HG02588 (cell line): ENCODE measurements at regions not wholly inside any gene's neighbourhood (a gene's known extent, or its start where the extent isn't known, plus 50 kb on each side); places are given as distances from the start of the nearest gene placed in this dataset.
"Not testable (repeated sequence)": the region's sequence is repeated elsewhere in the genome, so short reads cannot be mapped to it uniquely, and the experiment has no call there.

Experiments
- ATAC-seq: cut with Tn5 transposase; IDR thresholded peaks from one replicate; pipeline ENCODE4 v1.9.1; 2021; ENCODE audit warnings: mild to moderate bottlenecking, moderate library complexity; ENCODE audit not compliant: unreplicated experiment

DNA sequence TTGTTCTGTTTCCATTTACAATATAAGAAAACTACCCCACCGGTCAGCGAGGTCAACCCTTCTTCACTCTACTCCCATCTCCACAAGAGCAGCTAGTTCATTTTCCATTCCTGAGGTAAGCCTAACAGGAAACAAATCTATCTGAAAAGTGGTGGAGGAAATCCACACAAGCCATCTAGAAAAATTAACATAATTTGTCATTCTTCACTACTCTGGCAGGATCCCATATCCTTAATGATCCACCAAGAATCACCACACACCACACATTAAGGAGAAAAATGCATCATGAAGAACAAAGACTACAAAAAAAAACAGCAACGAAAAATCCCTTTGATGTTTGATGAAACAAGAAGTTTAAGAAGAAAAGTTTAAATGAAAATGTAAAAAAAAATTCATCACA, 1771.0 kb downstream of the EFNA5 start:
- no peak for ATAC-seq

DNA sequence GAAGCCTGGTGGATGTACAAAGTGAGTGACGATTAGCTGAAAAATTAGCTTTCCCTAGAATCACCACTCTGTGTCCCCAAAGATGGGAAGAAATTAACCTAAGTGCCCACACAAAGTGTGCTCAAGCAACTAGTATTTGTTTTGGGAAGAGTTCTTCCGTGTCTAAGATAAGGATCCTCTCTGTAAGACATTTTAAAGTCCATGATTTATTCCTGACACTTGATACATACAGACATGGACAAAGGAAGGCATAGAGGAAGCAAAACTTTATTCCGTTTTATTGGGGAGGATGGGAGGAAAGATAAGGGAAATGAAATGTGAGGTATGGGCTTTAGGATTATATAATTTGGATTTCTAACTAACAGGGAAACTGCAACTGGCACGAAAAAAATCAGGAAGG, 1772.6 kb downstream of the EFNA5 start:
- ATAC-seq = no peak

DNA sequence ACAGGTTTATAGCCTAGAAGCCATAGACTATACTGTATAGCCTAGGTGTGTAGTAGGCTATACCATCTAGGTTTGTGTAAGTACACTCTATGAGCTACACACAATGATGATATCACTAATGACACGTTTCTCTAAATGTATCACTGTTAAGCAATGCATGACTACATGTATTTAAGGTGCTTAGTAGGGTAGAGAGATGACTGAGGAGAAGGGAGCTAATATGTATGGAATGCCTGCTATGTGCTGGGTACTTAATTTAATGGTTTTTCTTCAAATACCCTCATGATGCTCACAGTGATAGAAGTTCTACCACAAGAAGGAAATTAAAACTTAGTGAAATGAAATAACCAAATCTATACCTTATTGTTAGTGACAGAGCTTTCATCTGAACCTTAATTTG, 1785.5 kb downstream of the EFNA5 start:
- no peak for ATAC-seq

DNA sequence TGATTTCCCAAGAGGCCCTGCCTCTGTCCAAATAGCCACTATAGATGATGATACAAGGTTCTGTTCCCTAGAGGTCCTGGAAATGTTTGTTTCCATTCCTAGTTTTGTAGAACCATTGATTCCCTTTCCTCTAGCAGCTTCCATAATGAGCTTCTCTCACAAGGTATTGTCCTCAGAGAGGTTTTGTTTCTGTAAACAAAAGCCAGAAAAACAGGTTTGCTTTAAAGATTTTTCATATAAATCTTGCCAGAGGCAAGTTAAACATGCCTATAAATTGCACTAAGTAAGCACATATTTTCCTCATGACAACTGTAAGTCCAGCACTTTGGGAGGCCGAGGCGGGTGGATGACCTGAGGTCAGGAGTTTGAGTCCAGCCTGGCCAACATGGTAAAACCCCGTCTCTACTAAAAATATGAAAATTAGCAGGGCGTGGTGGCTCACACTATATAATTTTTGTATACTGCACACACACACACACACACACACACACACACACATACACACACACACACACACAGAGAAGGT, 1787.7 kb downstream of the EFNA5 start:
- ATAC-seq = no peak

DNA sequence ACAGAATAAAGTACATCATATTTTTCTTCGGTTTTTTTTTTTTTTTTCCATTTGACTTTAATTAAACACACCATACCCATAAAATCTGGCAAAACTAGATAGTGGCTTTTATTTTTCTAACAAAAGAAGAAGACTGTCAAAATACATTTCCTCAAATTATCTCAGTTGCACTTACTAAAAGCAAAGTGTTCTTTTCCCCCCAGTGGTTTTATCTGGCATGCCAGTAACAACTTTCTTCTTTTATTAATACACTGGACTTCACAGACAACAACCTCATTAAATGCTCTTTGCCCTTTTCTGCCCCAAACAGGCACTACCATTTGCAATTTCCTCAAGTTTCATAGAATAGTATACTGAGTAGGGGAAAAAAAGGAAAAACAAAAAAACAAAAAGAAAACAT, 1792.3 kb downstream of the EFNA5 start:
- ATAC-seq = no peak

DNA sequence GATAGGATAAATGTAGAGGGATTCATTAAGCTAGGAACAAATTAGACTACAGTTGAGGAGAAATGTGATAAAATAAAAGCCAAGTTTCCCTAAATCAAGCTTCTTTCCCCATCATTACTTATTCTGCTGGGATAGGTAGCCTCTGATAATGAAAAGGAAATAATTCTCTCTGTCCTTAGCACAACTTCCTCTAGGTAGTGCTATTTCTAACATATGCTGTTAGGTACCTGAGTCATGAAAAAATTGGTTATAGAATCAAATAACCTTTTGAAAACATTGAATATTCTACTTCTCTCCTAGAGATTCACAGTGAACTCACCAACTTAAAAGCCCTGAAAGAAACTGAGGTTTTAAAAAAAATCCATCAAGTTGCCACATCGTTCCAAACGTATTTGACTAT, 1793.1 kb downstream of the EFNA5 start:
- no peak for ATAC-seq

DNA sequence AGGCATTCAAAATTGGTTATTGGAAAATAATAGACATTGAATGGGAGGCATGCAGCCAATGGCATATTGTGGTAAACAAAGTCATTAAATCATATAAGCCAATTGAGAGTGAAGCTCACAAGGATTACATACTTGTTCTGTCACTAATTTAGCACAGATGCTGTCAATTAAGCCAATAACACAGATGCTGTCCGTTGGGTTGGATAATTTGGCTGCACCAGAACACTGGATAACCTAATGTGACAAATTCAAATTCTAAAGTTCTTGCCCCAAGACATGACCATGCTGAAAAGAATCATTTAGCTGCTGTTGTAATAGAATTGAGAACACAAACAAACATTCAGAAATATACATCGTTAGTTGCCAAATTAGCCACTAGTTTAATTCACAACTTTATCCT, 1796.4 kb downstream of the EFNA5 start:
- no peak for ATAC-seq

DNA sequence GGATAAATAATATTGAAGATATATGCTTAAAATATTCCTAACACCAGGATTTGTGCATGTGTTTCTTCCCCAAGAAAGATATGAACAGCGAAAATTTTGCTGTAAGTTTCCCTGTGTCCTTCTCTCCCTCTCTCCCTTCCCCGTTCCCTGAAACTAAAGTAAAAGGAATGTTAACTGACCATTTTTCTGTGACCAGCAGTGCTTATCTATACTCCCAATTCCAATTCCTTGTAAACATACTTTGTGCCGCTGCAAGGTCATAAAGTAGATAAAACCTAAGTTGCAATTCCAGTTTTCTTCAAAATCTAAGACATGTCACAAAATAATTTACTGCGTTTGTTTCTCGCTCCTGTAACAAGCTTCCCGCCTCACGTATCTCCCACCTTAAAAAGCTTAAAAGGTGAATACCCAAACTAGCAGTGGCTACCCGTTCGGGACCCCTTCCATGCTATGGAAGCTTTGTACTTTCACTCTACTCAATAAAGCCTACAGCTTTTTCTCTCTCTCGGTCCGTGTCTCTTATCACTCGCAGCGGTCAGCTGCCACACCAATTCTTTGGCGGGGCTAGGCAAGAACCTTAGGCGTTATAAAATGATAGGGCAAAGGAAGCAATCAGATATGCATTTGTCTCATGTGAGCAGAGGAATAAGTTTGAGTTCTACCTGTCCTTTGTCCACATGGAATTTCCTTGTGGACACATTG, 1798.0 kb downstream of the EFNA5 start:
- no peak for ATAC-seq

DNA sequence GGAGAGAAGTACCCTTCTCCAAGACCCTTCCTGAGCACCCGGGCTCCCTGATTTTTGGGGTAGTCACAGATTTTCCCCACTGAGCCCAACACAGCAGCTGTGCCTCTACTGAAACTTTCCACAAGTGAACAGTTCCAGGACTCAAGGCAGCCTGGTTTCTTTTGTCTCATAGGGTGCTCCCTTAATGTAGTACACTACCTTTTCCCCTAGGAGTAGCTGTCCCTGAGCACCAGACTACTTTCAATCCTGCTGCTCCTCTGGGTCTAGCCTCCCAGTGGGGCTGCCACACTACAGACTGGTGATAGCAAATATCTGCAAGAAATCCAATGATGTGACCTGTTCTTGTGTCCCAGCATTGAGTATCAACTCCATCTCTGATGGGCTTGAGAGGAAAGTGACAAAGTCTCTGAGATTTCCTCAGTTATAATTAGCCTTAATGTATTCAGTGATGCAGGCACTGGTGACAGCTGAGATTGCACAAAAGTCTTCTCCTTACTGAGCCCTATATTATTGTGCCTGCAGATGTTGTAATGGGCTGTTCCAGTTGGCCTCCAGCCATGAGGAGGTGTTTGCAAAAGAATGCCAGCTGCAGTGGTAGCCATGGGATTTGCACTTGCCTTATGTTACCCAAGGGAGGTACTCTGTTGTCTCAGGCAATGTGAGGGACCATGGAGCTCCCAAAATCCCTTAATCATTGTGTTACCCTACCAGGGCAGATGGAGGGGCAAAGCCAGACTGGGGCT, 1802.5 kb downstream of the EFNA5 start:
- ATAC-seq = no peak

DNA sequence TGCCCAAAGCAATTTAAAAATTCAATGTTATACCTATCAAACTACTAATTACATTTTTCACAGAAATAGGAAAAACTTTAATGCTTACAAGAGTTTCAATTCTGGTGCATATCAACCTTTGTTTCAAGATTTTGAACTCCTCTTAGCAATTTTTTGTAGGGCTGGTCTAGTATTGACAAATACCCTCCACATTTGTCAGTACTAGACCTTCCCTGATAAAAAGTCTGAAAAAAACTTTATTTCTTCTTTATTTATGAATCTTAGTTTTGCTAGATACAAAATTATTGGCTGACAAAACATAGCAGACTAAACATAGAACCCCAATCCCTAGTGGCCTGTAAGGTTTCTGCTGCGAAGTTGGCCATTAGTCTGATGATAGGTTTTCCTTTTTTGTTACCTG, 1804.9 kb downstream of the EFNA5 start:
- no peak for ATAC-seq

DNA sequence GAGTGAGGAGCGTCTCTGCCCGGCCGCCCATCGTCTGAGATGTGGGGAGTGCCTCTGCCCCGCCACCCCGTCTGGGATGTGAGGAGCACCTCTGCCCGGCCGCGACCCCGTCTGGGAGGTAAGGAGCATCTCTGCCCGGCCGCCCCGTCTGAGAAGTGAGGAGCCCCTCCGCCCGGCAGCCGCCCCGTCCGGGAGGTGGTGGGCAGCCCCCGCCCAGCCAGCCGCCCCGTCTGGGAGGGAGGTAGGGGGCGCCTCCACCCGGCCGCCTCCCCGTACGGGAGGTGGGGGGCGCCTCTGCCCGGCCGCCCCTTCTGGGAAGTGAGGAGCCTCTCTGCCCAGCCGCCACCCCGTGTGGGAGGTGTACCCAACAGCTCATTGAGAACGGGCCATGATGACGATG, 1811.4 kb downstream of the EFNA5 start:
- ATAC-seq = not testable (repeated sequence)

DNA sequence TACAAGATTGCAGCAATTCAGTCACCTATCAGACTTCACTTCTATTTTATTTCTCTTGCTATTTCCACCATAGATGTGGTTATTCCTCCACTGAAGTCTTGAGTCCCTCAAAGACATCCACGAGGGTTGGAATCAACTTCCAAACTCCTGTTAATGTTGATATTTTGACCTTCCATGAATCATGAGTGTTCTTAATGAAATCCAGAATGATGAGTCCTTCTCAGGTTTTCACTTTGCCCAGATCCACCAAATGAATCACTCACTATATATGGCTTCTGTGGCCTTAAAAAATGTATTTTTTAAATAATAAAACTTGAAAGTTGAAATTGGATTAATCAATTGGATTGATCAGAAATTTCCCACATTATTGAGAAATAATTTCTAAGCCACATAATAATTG, 1821.0 kb downstream of the EFNA5 start:
- ATAC-seq = no peak

DNA sequence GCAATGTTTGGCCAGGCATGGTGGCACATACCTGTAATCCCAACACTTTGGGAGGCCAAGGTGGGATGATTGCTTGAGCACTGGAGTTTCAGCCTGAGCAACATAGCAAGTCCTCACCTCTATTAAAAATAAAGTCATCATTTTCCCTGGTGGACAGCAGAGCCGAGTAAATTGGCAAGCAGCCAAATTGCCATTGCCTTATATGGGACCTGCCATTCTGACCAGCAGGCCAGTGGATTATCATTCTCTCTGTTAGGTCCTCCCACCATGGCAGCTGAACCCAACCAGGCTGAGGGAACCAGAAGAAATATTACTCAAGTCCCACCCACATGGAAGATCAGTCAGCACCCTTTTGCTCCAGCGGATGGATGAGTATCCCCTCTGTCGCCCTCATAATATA, 1829.9 kb downstream of the EFNA5 start:
- no peak for ATAC-seq

DNA sequence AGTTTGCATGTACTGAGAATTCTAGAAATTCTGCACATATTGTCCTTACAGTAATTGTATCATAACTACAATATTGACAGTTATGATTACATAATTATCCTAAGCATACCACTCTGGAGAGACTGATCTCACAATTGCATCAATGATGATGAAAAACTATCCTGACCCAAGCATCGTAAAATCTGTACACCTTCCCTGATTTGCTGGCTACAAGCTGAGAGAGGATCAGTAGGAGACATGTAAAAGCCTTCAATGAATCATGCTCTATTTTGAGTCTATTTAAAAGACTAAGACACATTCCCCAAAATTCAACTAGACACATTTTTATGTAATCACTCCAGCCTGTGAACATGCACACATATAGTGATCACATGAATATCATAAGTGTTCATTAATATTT, 1833.8 kb downstream of the EFNA5 start:
- ATAC-seq = no peak

DNA sequence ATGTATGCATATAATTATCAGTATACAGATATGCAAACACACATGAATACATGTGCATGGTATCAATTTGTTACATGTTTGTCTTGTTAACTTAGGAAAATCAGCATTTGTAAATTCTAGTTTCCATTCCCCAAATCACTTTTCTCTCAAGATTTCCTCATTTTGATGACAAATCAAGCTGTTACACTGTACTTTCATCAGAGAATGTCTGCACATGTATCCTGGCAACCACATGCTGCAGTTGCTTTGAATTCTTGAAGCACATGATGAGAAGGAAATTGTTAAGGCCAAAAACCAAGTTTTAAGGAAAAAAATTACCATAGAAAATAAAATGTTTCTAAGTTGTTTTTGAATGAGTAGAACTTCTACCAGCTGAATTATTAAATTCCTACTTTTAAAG, 1834.5 kb downstream of the EFNA5 start:
- no peak for ATAC-seq

DNA sequence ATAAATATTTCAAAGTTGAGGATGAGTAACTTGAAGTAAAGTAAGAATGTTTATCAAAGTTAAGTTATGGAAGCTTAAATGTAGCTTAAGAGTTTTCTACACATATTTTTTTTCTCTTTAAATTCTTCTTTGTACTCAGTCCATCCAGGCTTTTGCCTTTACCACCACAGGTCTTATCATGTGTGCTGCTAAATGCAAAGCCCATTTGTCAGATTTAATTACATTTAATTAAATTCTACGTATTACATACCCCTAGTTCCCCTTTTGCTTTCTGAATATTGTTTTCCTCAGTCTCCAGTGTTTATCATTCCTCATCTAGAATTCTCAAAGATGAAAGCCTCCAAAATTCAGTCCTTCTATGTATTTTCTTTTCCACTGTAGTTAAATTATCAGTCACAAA, 1841.9 kb downstream of the EFNA5 start:
- ATAC-seq = no peak

DNA sequence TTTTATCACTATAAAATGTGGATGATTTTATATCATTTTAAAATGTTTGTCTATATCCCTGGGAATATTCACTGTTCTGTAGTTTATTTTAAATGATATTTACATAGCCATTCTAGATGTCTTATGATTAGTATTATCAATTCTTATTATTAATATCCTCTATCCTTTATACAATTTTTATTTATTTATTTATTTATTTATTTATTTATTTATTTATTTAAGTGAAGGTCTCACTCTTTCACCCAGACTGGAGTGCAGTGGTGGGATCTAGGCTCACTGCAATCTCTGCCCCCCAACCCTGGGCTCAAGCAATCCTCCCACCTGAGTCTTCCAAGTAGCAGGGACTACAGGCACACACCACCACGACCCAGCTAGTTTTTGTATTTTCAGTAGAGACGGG, 1848.9 kb downstream of the EFNA5 start:
- no peak for ATAC-seq

DNA sequence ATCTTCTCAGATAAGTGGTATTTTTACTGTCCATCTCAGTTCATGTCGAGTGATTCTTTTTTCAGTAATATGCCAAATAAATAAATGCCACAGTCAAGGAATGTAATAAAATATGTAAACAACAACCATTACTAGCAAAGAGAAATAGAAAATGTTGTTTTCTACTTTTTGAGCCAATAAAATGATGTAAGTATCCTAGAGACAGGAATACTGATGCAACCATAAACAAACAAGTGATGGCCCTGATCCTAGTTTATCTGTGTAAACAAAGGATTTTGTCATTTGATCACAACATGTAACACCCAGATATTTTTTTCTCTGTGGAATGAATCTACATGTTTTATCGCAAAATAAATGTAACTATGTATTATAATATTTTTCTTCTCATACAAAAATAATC, 1852.8 kb downstream of the EFNA5 start:
- ATAC-seq = no peak

DNA sequence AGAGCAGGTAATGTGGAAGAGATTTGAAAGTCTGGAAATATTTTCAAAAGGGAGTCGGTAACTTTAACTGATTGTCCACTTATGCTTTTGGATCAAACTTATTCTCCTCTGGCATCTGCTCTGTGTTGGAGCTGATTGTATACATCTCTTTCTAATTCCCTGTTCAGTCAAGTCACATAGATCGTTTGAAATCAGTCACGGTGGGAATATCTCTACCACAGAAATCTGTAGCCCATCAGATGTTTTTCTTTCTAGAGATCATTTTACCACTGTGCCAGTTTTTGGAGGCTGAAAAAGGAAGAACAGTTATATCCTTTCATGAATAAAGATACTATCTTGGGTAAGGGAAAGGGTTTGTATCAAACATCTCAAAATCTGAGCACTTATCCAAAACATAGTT, 1853.3 kb downstream of the EFNA5 start:
- no peak for ATAC-seq

DNA sequence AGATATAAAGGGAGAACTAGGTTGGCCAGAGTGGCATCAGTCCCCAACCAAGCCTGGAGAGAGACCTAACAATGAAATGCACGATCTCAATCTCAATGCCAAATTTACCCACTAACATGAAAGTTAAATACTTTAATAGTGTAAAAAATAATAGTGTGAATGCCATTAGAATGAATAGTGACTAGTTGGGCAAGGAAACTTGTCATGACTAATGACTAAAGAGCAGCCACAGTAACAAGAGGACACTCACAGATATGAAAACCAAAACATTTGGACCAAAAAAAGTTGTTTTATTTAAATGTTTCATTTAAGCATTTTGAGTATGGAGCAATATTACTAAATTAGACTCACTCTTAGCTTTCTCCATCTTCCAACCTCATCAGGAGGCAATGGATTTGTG, 1853.8 kb downstream of the EFNA5 start:
- ATAC-seq = no peak

DNA sequence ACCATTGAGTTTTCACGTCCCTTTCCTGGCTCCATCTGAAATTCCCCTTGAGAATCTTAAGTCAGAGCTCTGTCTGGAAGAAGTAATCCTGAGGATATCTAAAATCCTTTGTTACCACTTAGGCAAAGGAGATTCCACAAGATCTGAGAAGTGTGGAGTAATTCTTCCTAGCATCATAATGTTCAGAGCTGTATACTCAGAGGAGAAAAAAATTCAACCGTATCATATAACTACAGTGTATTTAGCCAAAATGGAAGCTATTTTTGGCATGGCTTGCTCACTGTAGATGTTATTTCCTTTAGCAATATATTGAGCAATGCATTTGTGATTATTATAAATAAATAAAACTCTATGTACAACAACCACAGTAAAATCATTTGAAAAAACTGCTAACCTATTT, 1858.4 kb downstream of the EFNA5 start:
- no peak for ATAC-seq

DNA sequence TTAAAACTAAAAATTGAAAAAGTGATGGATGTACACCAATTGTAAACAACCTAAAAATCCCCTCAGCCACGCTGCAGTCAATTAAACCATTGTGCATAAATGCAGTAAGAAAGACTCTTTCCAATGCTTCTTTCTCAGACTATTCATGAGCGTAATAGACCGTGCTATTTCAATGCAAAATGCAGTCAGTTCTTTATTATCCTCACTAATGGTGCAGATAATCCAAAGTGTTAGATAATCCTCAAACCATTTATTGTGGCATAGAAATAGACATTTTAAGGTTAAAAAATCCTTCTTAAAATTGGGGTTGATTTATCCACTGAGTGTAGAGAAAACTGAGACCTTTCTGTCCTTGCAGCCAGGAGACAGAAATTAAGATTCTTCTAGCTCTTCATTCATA, 1862.8 kb downstream of the EFNA5 start:
- ATAC-seq = no peak

DNA sequence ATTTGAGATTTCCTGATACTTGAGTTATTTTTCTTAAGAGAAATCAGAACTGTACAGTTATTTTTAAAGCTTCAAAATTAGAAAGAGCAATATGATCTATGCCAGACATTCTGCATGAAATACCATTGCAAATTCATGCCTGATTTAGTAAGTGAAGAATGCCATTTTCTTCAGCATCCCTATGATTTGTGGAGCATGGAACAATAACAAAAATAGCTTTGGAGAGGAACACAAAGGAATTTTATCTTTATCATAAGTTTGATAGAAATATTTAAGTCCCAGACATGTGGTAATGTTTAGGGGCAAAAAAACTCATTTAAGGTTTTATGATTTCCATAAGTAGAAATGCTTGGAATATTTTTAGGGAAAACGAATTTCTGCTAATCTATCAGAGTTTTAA, 1863.4 kb downstream of the EFNA5 start:
- ATAC-seq = no peak
